Activated CD8-positive, alpha-beta T cell treated with anti-CD3 and anti-CD28 coated beads for 36 hours (primary cell): ENCODE measurements at regions not wholly inside any gene's neighbourhood (a gene's known extent, or its start where the extent isn't known, plus 50 kb on each side); places are given as distances from the start of the nearest gene placed in this dataset.

Experiments used
- ATAC-seq: fragments of 200-7000 bp; cut with Tn5 transposase; one replicate; pipeline ENCODE4 v1.10.0; 2021; ENCODE audit warnings: mild to moderate bottlenecking, moderate library complexity
- CTCF ChIA-PET: fragments of 350-600 bp; sonication (Branson Sonifier 250); formaldehyde crosslinking; loops from one replicate; lab custom pipeline; 2021; ENCODE audit warnings: antibody characterized with exemption; lab: Charles Lee
- POLR2A ChIA-PET: fragments of 350-600 bp; sonication (Branson Sonifier 250); formaldehyde crosslinking; loops from one replicate; lab custom pipeline; 2021; ENCODE audit warnings: antibody characterized with exemption; lab: Charles Lee
- DNase-seq: peaks from one replicate; pipeline ENCODE4 v3.0.0-alpha.2; 2020
- H3K27ac Mint-ChIP-seq: one replicate; pipeline ENCODE4 v1.8.0; 2021; ENCODE audit warnings: mild to moderate bottlenecking, mixed read lengths
- H3K27me3 Mint-ChIP-seq: one replicate; pipeline ENCODE4 v1.8.0; 2021; ENCODE audit warnings: mixed read lengths
- H3K36me3 Mint-ChIP-seq: one replicate; pipeline ENCODE4 v1.8.0; 2021; ENCODE audit warnings: low read depth, mixed read lengths
- H3K4me1 Mint-ChIP-seq: one replicate; pipeline ENCODE4 v1.8.0; 2021; ENCODE audit warnings: low read depth, mixed read lengths
- H3K4me3 Mint-ChIP-seq: one replicate; pipeline ENCODE4 v1.8.0; 2021; ENCODE audit warnings: mild to moderate bottlenecking, moderate library complexity, mixed read lengths
- H3K9me3 Mint-ChIP-seq: one replicate; pipeline ENCODE4 v1.8.0; 2021; ENCODE audit warnings: mixed read lengths
- intact Hi-C: fragments of 100-400 bp; cut with micrococcal nuclease; formaldehyde crosslinking; loops from one replicate; pipeline ENCODE4 v1.10.0; 2022
- TF ChIP-seq, protein P1 (sequence below): fragments of 200-600 bp; IDR thresholded peaks from one replicate; pipeline ENCODE4 v1.8.0; 2022; ENCODE audit warnings: antibody characterized with exemption, mild to moderate bottlenecking

DNA sequence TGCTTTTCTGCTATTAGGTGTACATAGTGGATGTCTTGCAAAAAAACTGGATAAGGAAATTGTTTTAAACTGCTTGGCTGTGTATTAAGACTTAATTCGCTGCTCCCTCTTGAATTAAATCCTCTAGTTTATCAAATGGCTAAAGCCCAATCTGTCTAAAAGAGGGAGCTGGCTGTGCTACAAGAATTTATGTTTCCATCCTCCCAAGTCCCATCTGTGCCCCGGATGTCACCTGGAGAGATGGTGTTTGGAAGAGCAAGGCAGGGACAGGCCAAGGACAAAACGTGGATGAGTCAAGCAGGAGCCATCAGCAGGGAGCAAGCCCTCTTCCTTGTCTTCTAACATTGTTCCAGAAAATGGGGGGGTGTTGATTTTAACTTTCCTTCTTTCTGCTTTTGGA is 171.3 kb upstream of the LCORL start:
- TF ChIP-seq, protein P1, sequence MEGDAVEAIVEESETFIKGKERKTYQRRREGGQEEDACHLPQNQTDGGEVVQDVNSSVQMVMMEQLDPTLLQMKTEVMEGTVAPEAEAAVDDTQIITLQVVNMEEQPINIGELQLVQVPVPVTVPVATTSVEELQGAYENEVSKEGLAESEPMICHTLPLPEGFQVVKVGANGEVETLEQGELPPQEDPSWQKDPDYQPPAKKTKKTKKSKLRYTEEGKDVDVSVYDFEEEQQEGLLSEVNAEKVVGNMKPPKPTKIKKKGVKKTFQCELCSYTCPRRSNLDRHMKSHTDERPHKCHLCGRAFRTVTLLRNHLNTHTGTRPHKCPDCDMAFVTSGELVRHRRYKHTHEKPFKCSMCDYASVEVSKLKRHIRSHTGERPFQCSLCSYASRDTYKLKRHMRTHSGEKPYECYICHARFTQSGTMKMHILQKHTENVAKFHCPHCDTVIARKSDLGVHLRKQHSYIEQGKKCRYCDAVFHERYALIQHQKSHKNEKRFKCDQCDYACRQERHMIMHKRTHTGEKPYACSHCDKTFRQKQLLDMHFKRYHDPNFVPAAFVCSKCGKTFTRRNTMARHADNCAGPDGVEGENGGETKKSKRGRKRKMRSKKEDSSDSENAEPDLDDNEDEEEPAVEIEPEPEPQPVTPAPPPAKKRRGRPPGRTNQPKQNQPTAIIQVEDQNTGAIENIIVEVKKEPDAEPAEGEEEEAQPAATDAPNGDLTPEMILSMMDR, result no peak
- CTCF ChIA-PET, result no interaction called here
- Mint-ChIP-seq H3K4me1 (no peaks in the 10 kb centered on the region), H3K9me3 (no peaks in the 10 kb centered on the region), H3K27me3 (peaks cover 8% of the 10 kb centered on the region), H3K36me3 (no peaks in the 10 kb centered on the region), H3K27ac (no peak overlapping the region), H3K4me3 (no peak overlapping the region)
- POLR2A ChIA-PET, result no interaction called here
- intact Hi-C loops, result no loop called here
- no peak for ATAC-seq
- no peak for DNase-seq

DNA sequence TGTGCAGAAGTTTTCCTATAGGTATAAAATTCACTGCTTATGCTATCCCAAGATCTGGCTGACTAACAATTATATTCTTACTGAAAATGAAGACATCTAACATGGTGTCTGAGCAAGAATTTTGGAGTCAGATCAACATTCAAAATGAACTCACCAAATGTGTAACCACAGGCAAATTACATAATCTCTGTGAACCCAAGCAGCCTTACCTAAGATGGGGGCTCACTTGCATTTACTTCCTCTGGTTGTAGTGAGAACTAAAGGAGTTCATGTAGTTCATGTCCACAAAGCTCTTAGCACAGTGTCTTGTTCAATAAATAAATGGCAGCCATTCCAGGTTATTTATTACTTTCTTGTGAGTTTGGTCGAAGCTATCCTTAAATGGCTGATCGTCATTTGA is 163.9 kb upstream of the LCORL start:
- TF ChIP-seq, protein P1, result no peak
- no peaks in the 10 kb centered on the region for H3K9me3 Mint-ChIP-seq
- ATAC-seq, result no peak
- H3K27ac Mint-ChIP-seq, result no peak overlapping the region
- no peak overlapping the region for H3K4me3 Mint-ChIP-seq
- no peaks in the 10 kb centered on the region for H3K36me3 Mint-ChIP-seq
- no peak for DNase-seq
- no peaks in the 10 kb centered on the region for H3K4me1 Mint-ChIP-seq
- intact Hi-C loops, result no loop called here
- H3K27me3 Mint-ChIP-seq, result peaks cover 7% of the 10 kb centered on the region
- ChIA-PET POLR2A (no interaction called here), CTCF (no interaction called here)

DNA sequence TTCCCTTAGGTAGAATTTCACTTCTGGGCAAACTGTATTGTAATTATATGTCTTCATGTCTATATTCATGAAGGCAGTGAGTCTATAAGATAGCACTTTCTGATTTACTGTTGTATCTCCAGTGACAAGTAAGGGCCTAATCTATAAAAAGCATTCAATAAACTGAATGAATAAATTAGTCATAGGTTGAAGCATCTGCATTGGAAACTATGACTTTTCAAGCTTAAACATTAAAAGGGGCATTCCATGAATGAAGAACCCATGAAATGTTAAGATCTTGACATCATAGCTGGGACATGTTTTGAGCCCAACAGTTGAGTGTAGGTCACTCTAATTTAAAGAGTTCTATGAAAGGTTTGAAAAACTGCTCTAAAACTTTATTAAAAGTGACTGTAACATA is 159.3 kb upstream of the LCORL start:
- intact Hi-C loops, result no loop called here
- Mint-ChIP-seq H3K27me3 (peaks cover 6% of the 10 kb centered on the region), H3K9me3 (no peaks in the 10 kb centered on the region), H3K4me3 (no peak overlapping the region), H3K27ac (no peak overlapping the region), H3K4me1 (no peaks in the 10 kb centered on the region), H3K36me3 (no peaks in the 10 kb centered on the region)
- ChIA-PET CTCF (no interaction called here), POLR2A (no interaction called here)
- no peak for DNase-seq
- TF ChIP-seq, protein P1, result no peak
- ATAC-seq, result no peak

DNA sequence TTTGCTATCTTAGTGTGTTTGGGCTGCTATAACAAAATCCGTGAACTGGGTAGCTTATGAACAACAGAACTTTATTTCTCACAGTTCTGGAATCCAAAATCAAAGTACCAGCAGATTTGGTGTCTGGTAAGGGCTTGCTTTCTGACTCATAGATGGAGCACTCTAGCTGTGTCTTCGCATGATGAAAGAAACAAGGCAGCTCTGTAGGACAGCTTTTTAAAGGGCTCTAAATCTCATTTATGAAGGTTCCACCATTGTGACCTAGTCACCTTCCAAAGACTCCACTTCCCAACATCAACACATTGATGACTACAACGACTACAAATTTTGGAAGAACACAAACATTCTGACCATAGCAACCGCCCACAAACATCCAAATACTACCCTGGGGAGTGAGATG is 158.6 kb upstream of the LCORL start:
- intact Hi-C loops, result no loop called here
- DNase-seq (no peak), ATAC-seq (no peak)
- Mint-ChIP-seq H3K36me3 (no peaks in the 10 kb centered on the region), H3K9me3 (no peaks in the 10 kb centered on the region), H3K27ac (no peak overlapping the region), H3K4me1 (no peaks in the 10 kb centered on the region), H3K4me3 (no peak overlapping the region), H3K27me3 (peaks cover 6% of the 10 kb centered on the region)
- ChIA-PET CTCF (no interaction called here), POLR2A (no interaction called here)
- TF ChIP-seq, protein P1, result no peak

DNA sequence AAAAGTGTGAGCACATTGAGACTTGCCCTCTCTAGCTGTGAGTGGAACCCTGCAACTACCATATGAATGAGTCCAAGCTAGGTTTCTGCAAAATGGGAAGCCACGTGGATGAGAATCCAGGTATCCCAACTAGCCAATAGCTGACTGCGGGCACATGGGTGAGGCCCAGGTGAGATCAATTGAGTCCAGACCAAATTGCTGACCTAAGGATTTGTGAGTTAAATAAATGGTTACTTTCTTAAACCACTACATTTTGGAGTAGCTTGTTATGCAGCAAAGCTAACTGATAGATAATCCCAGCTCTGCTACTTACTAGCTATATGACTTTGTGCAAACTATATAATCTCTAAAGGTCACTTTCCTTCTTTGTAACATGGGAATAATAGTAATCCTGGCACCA is 150.3 kb upstream of the LCORL start:
- POLR2A ChIA-PET, result no interaction called here
- CTCF ChIA-PET, result no interaction called here
- ATAC-seq, result no peak
- TF ChIP-seq, protein P1, result no peak
- Mint-ChIP-seq H3K27me3 (peaks cover 5% of the 10 kb centered on the region), H3K27ac (no peak overlapping the region), H3K4me1 (no peaks in the 10 kb centered on the region), H3K36me3 (no peaks in the 10 kb centered on the region), H3K4me3 (no peak overlapping the region), H3K9me3 (no peaks in the 10 kb centered on the region)
- no peak for DNase-seq
- intact Hi-C loops, result no loop called here
